Testis (tissue), 2 donors: ENCODE measurements at regions not wholly inside any gene's neighbourhood (a gene's known extent, or its start where the extent isn't known, plus 50 kb on each side); places are given as distances from the start of the nearest gene placed in this dataset.

Source experiments
- POLR2A ChIP-seq: fragments of 450-650 bp; IDR thresholded peaks from one replicate; pipeline ENCODE4 v1.6.1; 2017; ENCODE audit warnings: antibody characterized with exemption, mild to moderate bottlenecking, moderate library complexity
- TF ChIP-seq, protein P1 (sequence below), 3 experiments: fragments of 450-650 bp in 2 of 3; fragments of 200-600 bp in 1 of 3; sonication (generic) in 1 of 3; IDR thresholded peaks; one replicate each; pipeline ENCODE4 v1.5.1; 2016 to 2019; ENCODE audit warnings: antibody characterized with exemption in 3 of 3, mild to moderate bottlenecking in 2 of 3, moderate library complexity in 1 of 3

GRCh38 chr5:167903659-167904058 lies 387.8 kb upstream of the WWC1 start:
- TF ChIP-seq, protein P1, sequence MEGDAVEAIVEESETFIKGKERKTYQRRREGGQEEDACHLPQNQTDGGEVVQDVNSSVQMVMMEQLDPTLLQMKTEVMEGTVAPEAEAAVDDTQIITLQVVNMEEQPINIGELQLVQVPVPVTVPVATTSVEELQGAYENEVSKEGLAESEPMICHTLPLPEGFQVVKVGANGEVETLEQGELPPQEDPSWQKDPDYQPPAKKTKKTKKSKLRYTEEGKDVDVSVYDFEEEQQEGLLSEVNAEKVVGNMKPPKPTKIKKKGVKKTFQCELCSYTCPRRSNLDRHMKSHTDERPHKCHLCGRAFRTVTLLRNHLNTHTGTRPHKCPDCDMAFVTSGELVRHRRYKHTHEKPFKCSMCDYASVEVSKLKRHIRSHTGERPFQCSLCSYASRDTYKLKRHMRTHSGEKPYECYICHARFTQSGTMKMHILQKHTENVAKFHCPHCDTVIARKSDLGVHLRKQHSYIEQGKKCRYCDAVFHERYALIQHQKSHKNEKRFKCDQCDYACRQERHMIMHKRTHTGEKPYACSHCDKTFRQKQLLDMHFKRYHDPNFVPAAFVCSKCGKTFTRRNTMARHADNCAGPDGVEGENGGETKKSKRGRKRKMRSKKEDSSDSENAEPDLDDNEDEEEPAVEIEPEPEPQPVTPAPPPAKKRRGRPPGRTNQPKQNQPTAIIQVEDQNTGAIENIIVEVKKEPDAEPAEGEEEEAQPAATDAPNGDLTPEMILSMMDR (IDR thresholded peaks at IDR 0.05): no peak
- TF ChIP-seq POLR2A: no peak
